ENCODE measurements at regions not wholly inside any gene's neighbourhood (a gene's known extent, or its start where the extent isn't known, plus 50 kb on each side); places are given as distances from the start of the nearest gene placed in this dataset.

DNA sequence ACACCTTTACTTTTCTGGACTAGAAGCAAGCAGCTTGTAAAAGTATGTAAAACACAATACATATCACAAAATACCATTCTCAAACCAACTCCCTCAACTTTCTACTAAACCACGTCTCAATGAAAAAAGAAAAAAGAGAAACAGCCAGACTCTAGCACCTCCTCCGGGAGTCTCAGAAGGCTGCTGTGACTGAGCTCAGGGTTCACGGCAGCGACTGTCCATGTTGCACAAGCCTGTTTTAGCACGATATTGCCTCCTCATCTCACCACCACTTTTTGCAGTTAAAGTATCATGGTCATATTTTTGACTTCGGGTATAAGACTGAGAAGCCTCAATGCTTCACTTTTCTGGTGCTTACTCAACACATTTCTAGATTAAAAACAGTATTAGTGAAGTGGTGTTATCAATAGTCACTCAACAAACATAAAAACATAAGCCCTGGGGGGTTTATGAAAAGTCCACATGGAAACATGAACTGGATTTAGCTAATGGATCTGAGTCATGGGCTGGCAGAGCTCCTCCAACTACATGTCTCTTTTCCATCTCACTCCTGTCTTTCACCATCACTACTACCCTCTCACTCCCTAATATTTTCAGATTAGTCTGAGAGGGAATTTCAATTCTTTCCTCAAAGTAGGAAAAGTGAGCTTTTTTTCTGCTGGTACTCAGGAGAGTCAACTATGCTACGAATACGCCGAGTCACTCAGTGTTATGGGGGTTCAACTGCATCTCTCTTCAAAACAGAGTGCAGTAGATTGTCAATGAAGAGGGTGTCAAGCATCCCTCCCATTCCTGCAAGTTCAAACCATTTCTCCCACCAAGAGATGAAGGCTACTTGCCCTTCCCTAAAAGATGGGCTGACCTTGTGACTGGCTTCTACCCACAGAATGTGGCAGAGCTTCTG, 113.7 kb downstream of the OSR1 start:
- H3K9me3 ChIP-seq (replicated peaks; ENCODE audit: control insufficient read depth, insufficient read depth, low read length) = no peaks in the 10 kb centered on the region
- dilution Hi-C loops (cut with MboI; ENCODE audit: extremely low pct_ligation_motif_present, low sequenced_read_pairs) = no loop called here
- DNase-seq (ENCODE audit: low read depth, low spot score) (no peak), FAIRE-seq (no peak)
- TF ChIP-seq POLR2A (IDR thresholded peaks at IDR 0.05; ENCODE audit: low read depth, low read length) (no peak), FOS (IDR thresholded peaks at IDR 0.05; ENCODE audit: borderline replicate concordance, insufficient read depth, low read length) (no peak), POLR2AphosphoS5 (IDR thresholded peaks at IDR 0.05; ENCODE audit: insufficient read depth, low read depth, low read length) (no peak)
- TF ChIP-seq, protein P1, sequence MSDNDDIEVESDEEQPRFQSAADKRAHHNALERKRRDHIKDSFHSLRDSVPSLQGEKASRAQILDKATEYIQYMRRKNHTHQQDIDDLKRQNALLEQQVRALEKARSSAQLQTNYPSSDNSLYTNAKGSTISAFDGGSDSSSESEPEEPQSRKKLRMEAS (IDR thresholded peaks at IDR 0.05; ENCODE audit: insufficient read depth, insufficient read length) = no peak
- no peak overlapping the region for H3K4me2 ChIP-seq (ENCODE audit: insufficient read depth, low read length)
- H3K4me1 ChIP-seq (ENCODE audit: control insufficient read depth, extremely low read depth, insufficient read depth, low read length) = no peaks in the 10 kb centered on the region
- no peaks in the 10 kb centered on the region for H3K79me2 ChIP-seq (ENCODE audit: control insufficient read depth, insufficient read depth, low read length)
- no peak overlapping the region for H3K27ac ChIP-seq (ENCODE audit: insufficient read depth, low read depth, low read length)
- ChIA-PET POLR2A (no interaction called here), CTCF (no interaction called here)
- no peaks in the 10 kb centered on the region for H3K9me1 ChIP-seq (replicated peaks; ENCODE audit: control insufficient read depth, extremely low read depth, insufficient read depth, low read length)
- no peak overlapping the region for H3K9ac ChIP-seq (replicated peaks; ENCODE audit: extremely low read depth, insufficient read depth, low read length)
- H3K4me3 ChIP-seq (replicated peaks in 1 of 3; ENCODE audit: insufficient read depth in 1 of 3, low read depth in 1 of 3, low read length in 3 of 3) = no peak overlapping the region
- no peaks in the 10 kb centered on the region for H4K20me1 ChIP-seq (replicated peaks; ENCODE audit: control insufficient read depth, extremely low read depth, insufficient read depth, low read length)
- no peaks in the 10 kb centered on the region for H3K36me3 ChIP-seq (ENCODE audit: control insufficient read depth in 2 of 2, extremely low read depth in 1 of 2, insufficient read depth in 2 of 2, low read length in 2 of 2)
- intact Hi-C loops (cut with micrococcal nuclease) = no loop called here
- H3K27me3 ChIP-seq (ENCODE audit: control insufficient read depth in 2 of 2, insufficient read depth in 2 of 2, low read length in 2 of 2) = no peaks in the 10 kb centered on the region
- no peak overlapping the region for H2AFZ ChIP-seq (ENCODE audit: low read depth, low read length)
- no TSS peak for BruUV-seq (replicated peaks)

DNA sequence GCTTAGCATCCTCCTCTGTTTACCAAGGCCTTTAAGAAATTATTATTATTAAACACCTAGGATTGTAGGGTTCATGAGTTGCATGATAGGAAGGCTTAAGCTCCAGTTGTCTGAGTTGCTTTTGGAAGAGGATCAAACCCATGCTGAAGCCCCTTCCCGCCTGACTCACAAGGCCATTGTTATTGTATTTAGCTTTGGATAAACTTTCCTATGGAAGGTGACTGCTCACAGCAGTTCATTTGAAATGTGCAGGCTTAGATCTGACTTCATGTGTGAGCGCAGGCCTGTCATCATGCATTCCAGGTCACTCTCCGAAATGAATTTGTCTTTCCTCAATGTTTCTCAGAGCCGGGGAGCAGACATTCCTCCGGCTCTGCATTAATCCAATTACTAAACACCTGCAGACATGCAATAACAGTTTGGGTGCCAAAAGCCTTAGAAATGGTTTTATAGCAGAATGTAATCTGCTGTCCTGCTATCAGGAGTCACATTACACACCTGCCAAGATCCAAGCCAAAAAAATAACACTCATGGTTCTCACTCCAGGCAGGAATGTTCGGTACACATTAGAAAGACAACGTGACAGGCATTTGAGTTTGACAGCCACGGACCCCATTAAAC, 119.9 kb downstream of the OSR1 start:
- no peak for FAIRE-seq
- Histone ChIP-seq H3K9me1 (replicated peaks; ENCODE audit: control insufficient read depth, extremely low read depth, insufficient read depth, low read length) (no peaks in the 10 kb centered on the region), H2AFZ (ENCODE audit: low read depth, low read length) (no peak overlapping the region), H3K27ac (ENCODE audit: insufficient read depth, low read depth, low read length) (no peak overlapping the region), H3K4me3 (replicated peaks in 1 of 3; ENCODE audit: insufficient read depth in 1 of 3, low read depth in 1 of 3, low read length in 3 of 3) (no peak overlapping the region), H3K4me2 (ENCODE audit: insufficient read depth, low read length) (no peak overlapping the region), H3K79me2 (ENCODE audit: control insufficient read depth, insufficient read depth, low read length) (no peaks in the 10 kb centered on the region), H4K20me1 (replicated peaks; ENCODE audit: control insufficient read depth, extremely low read depth, insufficient read depth, low read length) (no peaks in the 10 kb centered on the region), H3K27me3 (ENCODE audit: control insufficient read depth in 2 of 2, insufficient read depth in 2 of 2, low read length in 2 of 2) (no peaks in the 10 kb centered on the region), H3K4me1 (ENCODE audit: control insufficient read depth, extremely low read depth, insufficient read depth, low read length) (no peaks in the 10 kb centered on the region), H3K36me3 (ENCODE audit: control insufficient read depth in 2 of 2, extremely low read depth in 1 of 2, insufficient read depth in 2 of 2, low read length in 2 of 2) (no peaks in the 10 kb centered on the region), H3K9me3 (replicated peaks; ENCODE audit: control insufficient read depth, insufficient read depth, low read length) (no peaks in the 10 kb centered on the region), H3K9ac (replicated peaks; ENCODE audit: extremely low read depth, insufficient read depth, low read length) (no peak overlapping the region)
- TF ChIP-seq FOS (IDR thresholded peaks at IDR 0.05; ENCODE audit: borderline replicate concordance, insufficient read depth, low read length) (no peak), POLR2A (IDR thresholded peaks at IDR 0.05; ENCODE audit: low read depth, low read length) (no peak), MYC (IDR thresholded peaks at IDR 0.05; ENCODE audit: low read depth, low read length) (no peak), EZH2 (IDR thresholded peaks at IDR 0.05; ENCODE audit: borderline replicate concordance, low read depth, low read length, severe bottlenecking) (no peak), GATA2 (IDR thresholded peaks at IDR 0.05; ENCODE audit: insufficient read depth, insufficient read length, low read depth, low read length) (no peak), POLR2AphosphoS5 (IDR thresholded peaks at IDR 0.05; ENCODE audit: insufficient read depth, low read depth, low read length) (no peak), JUN (IDR thresholded peaks at IDR 0.05; ENCODE audit: borderline replicate concordance, insufficient read depth, insufficient read length, low read depth) (no peak)
- TF ChIP-seq, protein P1 (IDR thresholded peaks at IDR 0.05; ENCODE audit: insufficient read depth, insufficient read length) = no peak
- TF ChIP-seq, protein P2, sequence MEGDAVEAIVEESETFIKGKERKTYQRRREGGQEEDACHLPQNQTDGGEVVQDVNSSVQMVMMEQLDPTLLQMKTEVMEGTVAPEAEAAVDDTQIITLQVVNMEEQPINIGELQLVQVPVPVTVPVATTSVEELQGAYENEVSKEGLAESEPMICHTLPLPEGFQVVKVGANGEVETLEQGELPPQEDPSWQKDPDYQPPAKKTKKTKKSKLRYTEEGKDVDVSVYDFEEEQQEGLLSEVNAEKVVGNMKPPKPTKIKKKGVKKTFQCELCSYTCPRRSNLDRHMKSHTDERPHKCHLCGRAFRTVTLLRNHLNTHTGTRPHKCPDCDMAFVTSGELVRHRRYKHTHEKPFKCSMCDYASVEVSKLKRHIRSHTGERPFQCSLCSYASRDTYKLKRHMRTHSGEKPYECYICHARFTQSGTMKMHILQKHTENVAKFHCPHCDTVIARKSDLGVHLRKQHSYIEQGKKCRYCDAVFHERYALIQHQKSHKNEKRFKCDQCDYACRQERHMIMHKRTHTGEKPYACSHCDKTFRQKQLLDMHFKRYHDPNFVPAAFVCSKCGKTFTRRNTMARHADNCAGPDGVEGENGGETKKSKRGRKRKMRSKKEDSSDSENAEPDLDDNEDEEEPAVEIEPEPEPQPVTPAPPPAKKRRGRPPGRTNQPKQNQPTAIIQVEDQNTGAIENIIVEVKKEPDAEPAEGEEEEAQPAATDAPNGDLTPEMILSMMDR (IDR thresholded peaks at IDR 0.05; ENCODE audit: extremely low read depth in 1 of 2, insufficient read depth in 1 of 2, low read depth in 1 of 2, low read length in 2 of 2) = no peak
- intact Hi-C loops (cut with micrococcal nuclease) = no loop called here
- BruUV-seq (replicated peaks) = no TSS peak
- POLR2A ChIA-PET = no interaction called here
- dilution Hi-C loops (cut with MboI; ENCODE audit: extremely low pct_ligation_motif_present, low sequenced_read_pairs) = no loop called here
- CTCF ChIA-PET = interaction anchor here (1.3 kb wide), 1 partner anchor 9 kb away, joined by 3 read pairs; no protein-coding TSS in a partner anchor
- no peak for DNase-seq (ENCODE audit: low read depth, low spot score)

All from endothelial cell of umbilical vein (primary cell).